B cell (primary cell): ENCODE measurements at regions not wholly inside any gene's neighbourhood (a gene's known extent, or its start where the extent isn't known, plus 50 kb on each side); places are given as distances from the start of the nearest gene placed in this dataset.

ENCODE experiments used
- ATAC-seq: fragments of 200-7000 bp; cut with Tn5 transposase; one replicate; pipeline ENCODE4 v1.10.0; 2021; ENCODE audit warnings: low read depth, mild to moderate bottlenecking, moderate number of reproducible peaks, moderate library complexity
- CTCF ChIA-PET: fragments of 350-600 bp; sonication (Branson Sonifier 250); formaldehyde crosslinking; loops from one replicate; lab custom pipeline; 2021; ENCODE audit warnings: antibody characterized with exemption, inconsistent platforms; lab: Charles Lee
- POLR2A ChIA-PET: fragments of 350-600 bp; sonication (Branson Sonifier 250); formaldehyde crosslinking; loops from one replicate; lab custom pipeline; 2021; ENCODE audit warnings: antibody characterized with exemption; lab: Charles Lee
- DNase-seq: peaks from one replicate; pipeline ENCODE4 v3.0.0; 2013
- H2AFZ ChIP-seq: 2 replicates; pipeline ENCODE4 v1.6.1; 2012; ENCODE audit warnings: mild to moderate bottlenecking, low read depth, low read length; ENCODE audit not compliant: insufficient read depth, poor library complexity, severe bottlenecking
- H3K27ac ChIP-seq, 2 donors: 1 replicate in 1 of 2; 2 replicates in 1 of 2; pipeline ENCODE4 v1.5.1; 2012 to 2013; ENCODE audit warnings: low read length in 2 of 2, mild to moderate bottlenecking in 2 of 2, moderate library complexity in 1 of 2
- H3K27me3 ChIP-seq, 4 experiments: fragments of 200-600 bp in 1 of 4; sonication (generic) in 1 of 4; replicated peaks in 1 of 4; 1 replicate in 2 of 4; 2 replicates in 2 of 4; pipeline versions ENCODE4 v1.6.1 to v1.7.0; 2013 to 2016; ENCODE audit warnings: low read length in 3 of 4, mild to moderate bottlenecking in 2 of 4, mixed read lengths in 1 of 4, moderate library complexity in 1 of 4; ENCODE audit not compliant: insufficient read depth in 4 of 4, control insufficient read depth in 3 of 4; ENCODE audit errors: control extremely low read depth in 1 of 4
- H3K36me3 ChIP-seq, 2 experiments: replicated peaks in 1 of 2; 1 replicate in 1 of 2; 2 replicates in 1 of 2; pipeline versions ENCODE4 v1.6.1 to v1.7.1; 2013; ENCODE audit warnings: low read length in 1 of 2; ENCODE audit not compliant: insufficient read depth in 2 of 2, control insufficient read depth in 1 of 2; ENCODE audit errors: control extremely low read depth in 1 of 2, extremely low read depth in 1 of 2
- H3K4me1 ChIP-seq, 2 donors: fragments of 200-600 bp in 1 of 2; sonication (generic) in 1 of 2; 1 replicate in 1 of 2; 2 replicates in 1 of 2; pipeline versions ENCODE4 v1.5.1 to v1.6.1; 2013 to 2017; ENCODE audit warnings: low read length in 2 of 2; ENCODE audit not compliant: control insufficient read depth in 2 of 2, insufficient read depth in 2 of 2
- H3K4me2 ChIP-seq: replicated peaks from 2 replicates; pipeline ENCODE3; 2012; ENCODE audit warnings: mild to moderate bottlenecking, low read depth, low read length; ENCODE audit not compliant: poor library complexity, severe bottlenecking
- H3K4me3 ChIP-seq, 5 experiments: fragments of 200-600 bp in 1 of 5; sonication (generic) in 1 of 5; 1 replicate in 3 of 5; 2 replicates in 2 of 5; pipeline versions ENCODE4 v1.5.1 to v1.7.0; 2011 to 2016; ENCODE audit warnings: low read length in 4 of 5, mild to moderate bottlenecking in 4 of 5, low read depth in 2 of 5, control low read depth in 1 of 5, moderate library complexity in 1 of 5; ENCODE audit not compliant: insufficient read depth in 1 of 5; ENCODE audit errors: control extremely low read depth in 1 of 5, extremely low read depth in 1 of 5
- H3K79me2 ChIP-seq: fragments of 200-600 bp; sonication (generic); one replicate; pipeline ENCODE4 v1.6.0; 2016; ENCODE audit warnings: low read length; ENCODE audit not compliant: control insufficient read depth, insufficient read depth
- H3K9ac ChIP-seq: fragments of 200-600 bp; sonication (generic); 2 replicates; pipeline ENCODE4 v1.6.1; 2017; ENCODE audit warnings: mild to moderate bottlenecking, low read length, moderate library complexity
- H3K9me3 ChIP-seq, 3 donors: one replicate each; pipeline versions ENCODE4 v1.6.1 to v1.7.1; 2013; ENCODE audit warnings: low read length in 2 of 3; ENCODE audit not compliant: control insufficient read depth in 2 of 3, insufficient read depth in 1 of 3; ENCODE audit errors: control extremely low read depth in 1 of 3
- H4K20me1 ChIP-seq: 2 replicates; pipeline ENCODE4 v1.6.0; 2012; ENCODE audit warnings: mild to moderate bottlenecking, low read length; ENCODE audit not compliant: insufficient read depth, control insufficient read depth, poor library complexity, severe bottlenecking
- H3K27ac Mint-ChIP-seq: one replicate; pipeline ENCODE4 v1.8.0; 2021; ENCODE audit warnings: mixed read lengths
- H3K27me3 Mint-ChIP-seq: one replicate; pipeline ENCODE4 v1.8.0; 2021; ENCODE audit warnings: mixed read lengths
- H3K4me1 Mint-ChIP-seq: one replicate; pipeline ENCODE4 v1.8.0; 2021; ENCODE audit warnings: mixed read lengths
- H3K4me3 Mint-ChIP-seq: one replicate; pipeline ENCODE4 v1.8.0; 2021; ENCODE audit warnings: mixed read lengths
- H3K9me3 Mint-ChIP-seq: one replicate; pipeline ENCODE4 v1.8.0; 2022; ENCODE audit warnings: mixed read lengths; ENCODE audit not compliant: insufficient read depth
- CTCF ChIP-seq: fragments of 200-600 bp; IDR thresholded peaks from one replicate; pipeline ENCODE4 v1.8.0; 2022; ENCODE audit warnings: antibody characterized with exemption, mild to moderate bottlenecking
- EZH2 ChIP-seq: IDR thresholded peaks from 2 replicates; pipeline ENCODE4 v1.6.1; 2012; ENCODE audit warnings: borderline replicate concordance, low read depth, mild to moderate bottlenecking, moderate library complexity, low read length; ENCODE audit not compliant: insufficient read depth, poor library complexity, severe bottlenecking
- WGBS: methylation state at CpG from one replicate; pipeline ENCODE4 v1.1.5; 2013; ENCODE audit warnings: missing lambda C conversion rate; ENCODE audit not compliant: insufficient coverage; 5-methylcytosine and 5-hydroxymethylcytosine counted together
- intact Hi-C: fragments of 100-400 bp; cut with micrococcal nuclease; formaldehyde crosslinking; loops from one replicate; pipeline ENCODE4 v1.10.0; 2022

GRCh38 chr7:17689361-17689902, 250.9 kb downstream of the SNX13 start:
- Histone ChIP-seq H3K4me3 (no peak overlapping the region), H3K9me3 (peaks cover 0 to 3% (median 0%) of the 10 kb centered on the region in 3 donors), H2AFZ (no peak overlapping the region), H3K4me2 (no peak overlapping the region), H3K27ac (no peak overlapping the region), H3K36me3 (no peaks in the 10 kb centered on the region), H3K9ac (no peak overlapping the region), H3K4me1 (no peaks in the 10 kb centered on the region), H3K27me3 (no peaks in the 10 kb centered on the region), H4K20me1 (no peaks in the 10 kb centered on the region), H3K79me2 (no peaks in the 10 kb centered on the region)
- no peak for DNase-seq
- TF ChIP-seq EZH2 (no peak), CTCF (no peak)
- Mint-ChIP-seq H3K27ac (no peak overlapping the region), H3K9me3 (no peaks in the 10 kb centered on the region), H3K4me1 (no peaks in the 10 kb centered on the region), H3K27me3 (no peaks in the 10 kb centered on the region), H3K4me3 (no peak overlapping the region)
- intact Hi-C loops: no loop called here
- ChIA-PET POLR2A (no interaction called here), CTCF (interaction anchor here (1.3 kb wide), 1 partner anchor 8 kb away, joined by 3 read pairs; no protein-coding TSS in a partner anchor)
- WGBS: 100% methylated on average over 1 of the region's 5 CpGs
- no peak for ATAC-seq

GRCh38 chr7:17690030-17690429, 250.3 kb downstream of the SNX13 start:
- ChIA-PET CTCF (interaction anchor here (1.3 kb wide), 1 partner anchor 9 kb away, joined by 3 read pairs; no protein-coding TSS in a partner anchor), POLR2A (no interaction called here)
- no peak for ATAC-seq
- H3K27ac Mint-ChIP-seq: no peak overlapping the region
- H3K4me1 Mint-ChIP-seq: no peaks in the 10 kb centered on the region
- H3K27me3 Mint-ChIP-seq: no peaks in the 10 kb centered on the region
- no peak overlapping the region for H3K9ac ChIP-seq
- no peak overlapping the region for H3K27ac ChIP-seq
- H3K4me3 ChIP-seq: no peak overlapping the region
- intact Hi-C loops: no loop called here
- H3K9me3 ChIP-seq: peaks cover 0 to 3% (median 0%) of the 10 kb centered on the region in 3 donors
- no peaks in the 10 kb centered on the region for H4K20me1 ChIP-seq
- H3K36me3 ChIP-seq: no peaks in the 10 kb centered on the region
- no peak for DNase-seq
- TF ChIP-seq CTCF (no peak), EZH2 (no peak)
- H3K79me2 ChIP-seq: no peaks in the 10 kb centered on the region
- H3K4me2 ChIP-seq: no peak overlapping the region
- 10% methylated on average over 2 of the region's 4 CpGs for WGBS
- no peaks in the 10 kb centered on the region for H3K9me3 Mint-ChIP-seq
- H3K27me3 ChIP-seq: no peaks in the 10 kb centered on the region
- H3K4me3 Mint-ChIP-seq: no peak overlapping the region
- no peaks in the 10 kb centered on the region for H3K4me1 ChIP-seq
- H2AFZ ChIP-seq: no peak overlapping the region
